Ascending aorta (tissue), 2 donors: ENCODE measurements at regions not wholly inside any gene's neighbourhood (a gene's known extent, or its start where the extent isn't known, plus 50 kb on each side); places are given as distances from the start of the nearest gene placed in this dataset.

Source experiments
- DNase-seq, 2 donors: peaks; one replicate each; pipeline ENCODE4 v3.0.0-alpha.2; 2019; ENCODE audit warnings: low spot score in 2 of 2
- H3K27ac ChIP-seq, 2 donors: fragments of 200-600 bp; sonication (generic); one replicate each; pipeline ENCODE4 v1.5.1; 2016 to 2017; ENCODE audit warnings: mild to moderate bottlenecking in 1 of 2
- H3K27me3 ChIP-seq: fragments of 200-600 bp; sonication (generic); one replicate; pipeline ENCODE4 v1.5.1; 2017
- H3K36me3 ChIP-seq, 2 donors: fragments of 200-600 bp; sonication (generic); one replicate each; pipeline ENCODE4 v1.5.1; 2016
- H3K4me1 ChIP-seq, 2 donors: fragments of 200-600 bp; sonication (generic); one replicate each; pipeline ENCODE4 v1.5.1; 2016 to 2017; ENCODE audit warnings: mild to moderate bottlenecking in 1 of 2
- H3K4me3 ChIP-seq, 2 donors: fragments of 200-600 bp; sonication (generic); one replicate each; pipeline ENCODE4 v1.5.1; 2016 to 2017; ENCODE audit warnings: mild to moderate bottlenecking in 1 of 2
- H3K9me3 ChIP-seq, 2 donors: fragments of 200-600 bp; sonication (generic); one replicate each; pipeline ENCODE4 v1.5.1; 2016
- intact Hi-C: fragments of 100-400 bp; cut with DNase I; formaldehyde crosslinking; loops from one replicate; pipeline ENCODE4 v1.15.1; 2023
- TF ChIP-seq, protein P1 (sequence below), 3 experiments: fragments of 200-600 bp in 2 of 3; fragments of 450-650 bp in 1 of 3; sonication (generic) in 2 of 3; IDR thresholded peaks; one replicate each; pipeline ENCODE4 v1.5.1; 2016 to 2019; ENCODE audit warnings: antibody characterized with exemption in 3 of 3, mild to moderate bottlenecking in 1 of 3, moderate library complexity in 1 of 3

DNA sequence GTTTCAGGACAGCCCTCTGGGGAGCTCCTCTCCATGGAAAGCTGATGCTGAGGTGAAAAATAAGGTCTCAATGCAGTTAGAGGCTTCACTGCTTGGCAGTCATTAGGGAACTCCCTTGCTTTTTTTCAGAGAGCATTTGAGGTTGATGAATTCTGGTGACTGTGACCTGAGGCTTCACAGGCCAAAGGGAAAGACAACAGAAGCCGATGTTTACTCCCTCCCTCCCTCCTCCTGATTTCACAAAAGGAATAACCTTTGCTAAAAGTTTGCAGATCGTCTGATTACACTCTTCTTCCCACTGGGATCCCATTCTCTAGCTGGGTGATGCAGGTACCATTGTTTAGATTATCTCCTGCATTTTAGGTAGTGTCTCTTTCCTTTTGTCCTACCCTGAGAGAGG, 329.4 kb downstream of the KIF4B start:
- Histone ChIP-seq H3K4me1 (no peaks in the 10 kb centered on the region), H3K4me3 (no peak overlapping the region), H3K27me3 (no peaks in the 10 kb centered on the region), H3K9me3 (no peaks in the 10 kb centered on the region), H3K36me3 (no peaks in the 10 kb centered on the region), H3K27ac (no peak overlapping the region)
- intact Hi-C loops = no loop called here
- TF ChIP-seq, protein P1, sequence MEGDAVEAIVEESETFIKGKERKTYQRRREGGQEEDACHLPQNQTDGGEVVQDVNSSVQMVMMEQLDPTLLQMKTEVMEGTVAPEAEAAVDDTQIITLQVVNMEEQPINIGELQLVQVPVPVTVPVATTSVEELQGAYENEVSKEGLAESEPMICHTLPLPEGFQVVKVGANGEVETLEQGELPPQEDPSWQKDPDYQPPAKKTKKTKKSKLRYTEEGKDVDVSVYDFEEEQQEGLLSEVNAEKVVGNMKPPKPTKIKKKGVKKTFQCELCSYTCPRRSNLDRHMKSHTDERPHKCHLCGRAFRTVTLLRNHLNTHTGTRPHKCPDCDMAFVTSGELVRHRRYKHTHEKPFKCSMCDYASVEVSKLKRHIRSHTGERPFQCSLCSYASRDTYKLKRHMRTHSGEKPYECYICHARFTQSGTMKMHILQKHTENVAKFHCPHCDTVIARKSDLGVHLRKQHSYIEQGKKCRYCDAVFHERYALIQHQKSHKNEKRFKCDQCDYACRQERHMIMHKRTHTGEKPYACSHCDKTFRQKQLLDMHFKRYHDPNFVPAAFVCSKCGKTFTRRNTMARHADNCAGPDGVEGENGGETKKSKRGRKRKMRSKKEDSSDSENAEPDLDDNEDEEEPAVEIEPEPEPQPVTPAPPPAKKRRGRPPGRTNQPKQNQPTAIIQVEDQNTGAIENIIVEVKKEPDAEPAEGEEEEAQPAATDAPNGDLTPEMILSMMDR (IDR thresholded peaks at IDR 0.05) = no peak
- DNase-seq = no peak

DNA sequence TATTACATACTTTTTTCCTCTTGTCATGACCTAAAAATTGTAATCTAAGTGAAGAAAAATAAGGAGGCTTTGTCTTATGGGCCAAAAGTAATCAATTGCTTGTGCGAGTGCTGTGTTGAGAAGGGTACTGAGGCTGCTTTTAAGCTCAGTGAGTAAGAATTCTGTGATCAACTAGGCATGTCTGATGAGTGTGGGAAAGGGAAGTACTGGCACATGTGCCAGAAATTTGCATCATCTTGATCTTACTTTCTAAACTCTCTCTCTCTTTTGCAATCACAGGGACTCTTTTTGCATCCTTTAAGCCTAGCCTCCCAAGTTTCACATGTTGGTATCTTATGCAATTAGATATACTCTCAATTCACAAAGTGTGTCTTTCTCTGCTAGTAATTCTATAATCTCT, 329.9 kb downstream of the KIF4B start:
- intact Hi-C loops = no loop called here
- no peaks in the 10 kb centered on the region for H3K4me1 ChIP-seq
- DNase-seq = no peak

GRCh38 chr5:155353231-155353630, 339.7 kb downstream of the KIF4B start:
- no peak overlapping the region for H3K4me3 ChIP-seq
- H3K9me3 ChIP-seq = peaks cover 0 to 11% of the 10 kb centered on the region in 2 donors
- H3K27ac ChIP-seq = no peak overlapping the region
- TF ChIP-seq, protein P1 (IDR thresholded peaks at IDR 0.05) = no peak
- H3K27me3 ChIP-seq = no peaks in the 10 kb centered on the region
- H3K36me3 ChIP-seq = no peaks in the 10 kb centered on the region
- intact Hi-C loops = no loop called here
- no peaks in the 10 kb centered on the region for H3K4me1 ChIP-seq
- no peak for DNase-seq

More for the DNA sequence above, 329.9 kb downstream of the KIF4B start:
- H3K27me3 ChIP-seq = no peaks in the 10 kb centered on the region
- no peaks in the 10 kb centered on the region for H3K9me3 ChIP-seq
- no peak overlapping the region for H3K4me3 ChIP-seq
- no peaks in the 10 kb centered on the region for H3K36me3 ChIP-seq
- TF ChIP-seq, protein P1 (IDR thresholded peaks at IDR 0.05) = no peak
- H3K27ac ChIP-seq = no peak overlapping the region

DNA sequence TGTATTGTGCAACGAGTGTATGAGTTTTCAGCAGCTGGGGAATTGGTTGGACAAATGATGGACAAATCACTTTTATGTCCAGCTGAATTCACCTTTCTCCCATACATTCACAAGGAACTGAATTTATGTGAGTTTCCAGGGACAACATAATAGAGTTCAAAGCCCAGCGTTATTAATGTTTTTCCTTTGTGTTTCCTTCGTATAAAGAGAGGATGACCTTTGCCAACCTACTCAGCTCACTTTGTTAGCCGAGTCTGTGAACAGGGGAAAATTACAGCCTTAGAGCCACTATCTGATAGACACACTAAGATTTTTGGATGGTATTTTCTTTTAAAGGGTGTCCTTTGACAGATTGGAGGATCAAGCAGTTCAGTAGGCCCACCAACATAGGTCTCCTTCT, 352.5 kb downstream of the KIF4B start:
- Histone ChIP-seq H3K27me3 (no peaks in the 10 kb centered on the region), H3K4me1 (no peaks in the 10 kb centered on the region), H3K9me3 (peaks cover 0 to 3% of the 10 kb centered on the region in 2 donors), H3K27ac (no peak overlapping the region), H3K4me3 (no peak overlapping the region), H3K36me3 (no peaks in the 10 kb centered on the region)
- TF ChIP-seq, protein P1 (IDR thresholded peaks at IDR 0.05) = no peak
- intact Hi-C loops = no loop called here
- no peak for DNase-seq

DNA sequence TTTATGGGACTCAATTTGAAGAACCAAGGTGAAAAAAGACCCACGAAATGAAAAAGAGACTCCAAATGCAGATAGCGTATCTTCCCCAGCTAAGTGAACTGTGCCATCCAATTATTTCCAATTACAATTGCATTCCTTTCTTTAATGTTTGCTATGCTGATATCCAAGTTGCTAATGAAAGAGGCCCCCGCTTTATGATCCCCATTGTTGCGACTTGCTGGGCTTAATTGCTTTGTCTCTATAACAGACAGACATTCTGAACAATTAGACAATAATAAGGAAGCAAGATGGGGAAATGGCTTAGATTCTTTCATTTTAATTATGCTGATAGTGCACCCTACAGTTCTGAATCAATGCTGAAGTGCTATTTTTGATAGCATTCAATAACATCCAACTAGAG, 354.3 kb downstream of the KIF4B start:
- Histone ChIP-seq H3K36me3 (no peaks in the 10 kb centered on the region), H3K27ac (no peak overlapping the region), H3K4me3 (no peak overlapping the region), H3K4me1 (no peaks in the 10 kb centered on the region), H3K9me3 (peaks cover 0 to 3% of the 10 kb centered on the region in 2 donors), H3K27me3 (no peaks in the 10 kb centered on the region)
- intact Hi-C loops = no loop called here
- TF ChIP-seq, protein P1 (IDR thresholded peaks at IDR 0.05) = no peak
- no peak for DNase-seq

DNA sequence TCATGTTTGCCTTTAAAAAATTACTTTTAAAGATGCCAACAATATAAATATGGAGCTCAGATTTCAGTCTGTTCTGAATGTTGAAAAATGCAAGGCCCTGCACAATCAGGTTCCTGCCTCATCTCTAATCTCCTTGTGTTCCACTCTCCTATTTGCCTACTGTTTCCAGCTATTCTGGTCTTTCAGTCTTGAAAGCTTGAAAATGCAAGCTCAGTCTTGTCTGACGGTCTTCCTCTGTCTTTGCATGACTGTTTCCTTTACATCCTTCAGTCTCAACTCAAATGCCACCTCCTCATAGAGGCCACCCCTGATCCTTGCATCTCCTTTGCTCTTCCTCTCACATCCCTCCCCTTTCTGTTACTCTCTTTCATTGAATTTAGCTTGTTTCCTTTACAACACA, 354.9 kb downstream of the KIF4B start:
- Histone ChIP-seq H3K36me3 (no peaks in the 10 kb centered on the region), H3K4me1 (no peaks in the 10 kb centered on the region), H3K9me3 (peaks cover 0 to 3% of the 10 kb centered on the region in 2 donors), H3K4me3 (no peak overlapping the region), H3K27me3 (no peaks in the 10 kb centered on the region), H3K27ac (no peak overlapping the region)
- intact Hi-C loops = no loop called here
- TF ChIP-seq, protein P1 (IDR thresholded peaks at IDR 0.05) = no peak
- DNase-seq = no peak
